Suppressor macrophage treated with lipopolysaccharide for 4 hours (primary cell): ENCODE measurements at regions not wholly inside any gene's neighbourhood (a gene's known extent, or its start where the extent isn't known, plus 50 kb on each side); places are given as distances from the start of the nearest gene placed in this dataset.
"Not testable (repeated sequence)": the region's sequence is repeated elsewhere in the genome, so short reads cannot be mapped to it uniquely, and the experiment has no call there.

ENCODE experiments used
- DNase-seq: peaks from one replicate; pipeline ENCODE4 v3.0.0-alpha.2; 2020

GRCh38 chr12:131192951-131193350 lies 239.2 kb downstream of the ADGRD1 start:
- no peak for DNase-seq

DNA sequence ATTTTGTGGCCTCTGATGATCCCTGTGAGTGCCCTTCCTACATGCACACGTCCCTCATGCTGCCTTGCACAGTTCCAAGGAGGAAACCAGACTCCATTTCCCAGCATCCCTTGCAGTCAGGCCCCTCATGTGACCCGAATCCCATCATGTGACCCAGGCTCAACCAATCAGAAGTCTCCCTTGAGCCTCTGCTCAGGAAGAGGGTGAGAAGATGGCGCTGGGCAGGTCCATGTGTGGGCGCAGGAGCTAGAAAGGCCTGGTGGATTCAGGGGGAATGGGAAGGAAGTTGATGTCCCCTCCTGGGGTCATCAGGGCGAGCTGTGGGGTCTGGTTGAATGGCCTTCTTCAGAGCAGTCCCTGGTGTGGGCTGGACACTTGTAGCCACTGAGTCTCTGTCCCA lies 240.5 kb downstream of the ADGRD1 start:
- DNase-seq = no peak

DNA sequence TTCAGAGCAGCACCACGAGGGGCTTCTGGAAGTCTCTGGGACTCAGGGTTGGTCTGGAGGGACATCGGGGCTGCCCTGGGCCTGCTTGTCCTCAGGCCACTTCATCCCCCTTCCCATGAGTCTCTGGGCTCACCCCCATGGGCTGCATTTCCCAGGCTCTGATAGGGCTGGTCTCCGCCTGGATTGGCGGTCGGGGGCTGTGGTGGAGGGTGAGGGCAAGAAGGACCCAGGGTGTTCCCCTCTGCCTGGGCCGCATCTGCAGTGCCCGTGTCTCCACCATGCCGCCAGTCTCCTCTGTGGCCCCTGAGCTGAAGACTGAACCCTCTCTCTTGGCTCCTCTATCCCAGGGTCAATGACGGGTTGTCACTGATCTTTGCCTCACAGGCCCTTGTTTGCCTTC lies 242.1 kb downstream of the ADGRD1 start:
- no peak for DNase-seq

GRCh38 chr12:131196220-131196619 lies 242.5 kb downstream of the ADGRD1 start:
- no peak for DNase-seq

DNA sequence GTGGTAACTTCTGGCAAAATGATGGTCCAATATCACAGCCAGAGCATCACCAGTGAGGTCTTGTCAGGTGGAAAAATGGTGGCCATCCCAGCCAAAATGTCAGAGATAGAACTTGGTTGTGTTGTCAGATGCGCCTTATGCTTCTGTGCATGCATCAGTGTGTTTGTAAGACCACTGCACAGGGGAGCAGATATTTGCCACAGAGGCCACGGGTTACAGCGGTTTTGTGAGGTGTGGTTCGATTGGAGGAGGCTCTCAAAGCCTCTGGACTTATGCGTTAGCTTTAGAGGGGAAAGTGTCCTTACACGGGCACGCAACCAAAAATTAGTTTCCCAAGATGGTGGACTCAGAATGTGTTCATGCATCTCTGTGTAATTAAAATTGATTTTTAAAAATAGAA lies 243.8 kb downstream of the ADGRD1 start:
- no peak for DNase-seq

GRCh38 chr12:131199221-131199620 lies 245.5 kb downstream of the ADGRD1 start:
- DNase-seq = no peak

GRCh38 chr12:131201912-131202311 lies 248.2 kb downstream of the ADGRD1 start:
- not testable (repeated sequence) for DNase-seq

GRCh38 chr12:131202592-131203378 lies 249.1 kb downstream of the ADGRD1 start:
- DNase-seq = no peak

- no peak for DNase-seq
Observed at GRCh38 chr12:131203666-131204415, 250.1 kb downstream of the ADGRD1 start.

- DNase-seq = no peak
Observed at GRCh38 chr12:131204416-131205274, 250.9 kb downstream of the ADGRD1 start.

DNA sequence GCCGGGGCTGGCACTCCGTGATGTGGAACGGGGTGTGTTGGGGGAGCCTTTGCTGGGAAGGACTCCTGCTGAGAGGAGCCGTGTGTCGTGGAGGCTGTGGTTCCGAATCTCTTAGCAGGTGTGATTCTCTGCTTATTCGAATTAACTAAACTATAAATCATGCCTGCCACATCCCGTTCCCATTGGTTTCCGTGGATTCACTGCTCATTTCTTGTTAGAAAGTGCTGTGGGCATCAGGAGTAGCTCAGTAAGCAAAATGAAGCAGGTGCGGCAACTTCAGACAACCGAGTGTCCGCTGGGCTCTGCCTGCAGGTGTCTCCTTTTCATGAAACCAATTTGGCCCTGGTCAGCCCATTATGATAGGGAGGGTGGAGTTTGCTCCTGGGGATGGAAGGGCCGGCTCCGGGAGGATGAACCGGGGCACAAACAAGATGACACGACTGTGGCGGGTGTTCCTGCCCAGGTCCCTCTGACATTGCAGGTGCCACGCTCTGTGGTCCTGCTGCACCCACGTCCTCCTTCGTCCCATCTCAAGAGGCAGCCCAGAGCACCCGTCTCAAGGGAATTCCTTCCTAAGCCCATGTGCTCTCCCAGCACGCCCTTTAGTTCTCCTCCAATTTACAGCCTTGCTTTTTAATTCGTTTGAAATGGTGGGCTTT lies 251.7 kb downstream of the ADGRD1 start:
- DNase-seq = not testable (repeated sequence)

GRCh38 chr12:131206630-131207299 lies 253.1 kb downstream of the ADGRD1 start:
- DNase-seq = not testable (repeated sequence)

GRCh38 chr12:131207300-131207660 lies 253.6 kb downstream of the ADGRD1 start:
- not testable (repeated sequence) for DNase-seq

GRCh38 chr12:131207841-131208240 lies 254.1 kb downstream of the ADGRD1 start:
- DNase-seq = not testable (repeated sequence)

DNA sequence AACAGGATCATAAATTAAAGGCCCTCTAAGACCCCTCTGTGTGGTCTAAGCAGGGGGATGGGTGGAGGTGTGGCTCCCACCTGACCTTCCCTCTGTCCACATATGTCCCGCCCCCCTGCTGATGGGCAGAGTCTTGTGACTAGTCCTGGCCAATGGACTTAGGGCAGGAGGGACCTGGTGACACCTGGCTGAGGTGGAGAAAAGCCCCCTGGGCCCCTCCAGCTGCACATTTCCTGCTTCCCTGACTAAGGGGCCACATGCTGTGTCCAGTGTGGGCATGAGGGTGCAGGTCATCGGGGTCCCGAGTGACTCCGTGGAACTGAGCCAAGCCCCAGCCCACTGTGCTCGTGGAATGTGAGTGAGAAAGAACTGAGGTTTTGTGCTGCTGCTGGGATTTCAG lies 254.7 kb downstream of the ADGRD1 start:
- no peak for DNase-seq

- no peak for DNase-seq
Observed at GRCh38 chr12:131209082-131210070, 255.7 kb downstream of the ADGRD1 start.

DNA sequence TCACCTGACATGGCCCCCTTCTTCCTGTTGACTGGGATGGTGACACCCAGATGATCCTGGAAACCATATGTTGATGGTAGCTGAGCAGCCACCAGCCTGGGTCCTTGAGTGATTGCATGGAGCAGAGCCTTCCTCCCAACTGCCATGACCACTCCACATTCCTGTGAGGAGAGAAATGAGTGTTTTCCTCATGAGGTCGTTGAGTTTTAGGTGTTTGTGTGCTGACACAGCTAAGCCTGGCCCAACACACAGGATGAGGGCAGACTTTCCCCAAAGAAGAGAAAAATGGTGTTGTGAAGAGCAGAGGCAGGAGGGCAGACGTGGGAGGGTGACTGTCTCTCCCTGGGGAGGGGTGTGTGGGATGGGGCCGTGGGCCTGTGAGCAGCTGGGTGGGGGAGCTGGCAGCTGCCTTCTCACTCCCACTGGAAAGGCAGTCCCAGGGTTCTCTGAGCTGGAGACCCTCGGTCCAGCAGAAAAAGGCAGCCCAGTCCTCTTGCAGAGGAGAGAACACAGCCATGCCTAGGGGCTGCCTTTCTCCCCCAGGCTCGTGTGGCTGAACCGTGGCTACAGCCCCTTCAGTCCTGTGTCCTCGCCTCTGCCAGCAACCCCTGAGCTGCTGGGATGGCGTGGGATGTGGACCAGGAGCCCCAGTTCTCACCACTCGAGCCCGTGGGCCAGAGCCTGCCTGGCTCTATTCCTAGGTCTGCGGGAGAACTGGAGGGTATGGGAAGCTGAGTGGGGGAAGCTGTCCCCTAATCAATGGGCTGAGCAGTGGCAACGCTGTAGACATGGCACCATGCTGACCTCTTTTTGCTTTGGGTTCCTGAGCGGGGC lies 257.0 kb downstream of the ADGRD1 start:
- DNase-seq = no peak

DNA sequence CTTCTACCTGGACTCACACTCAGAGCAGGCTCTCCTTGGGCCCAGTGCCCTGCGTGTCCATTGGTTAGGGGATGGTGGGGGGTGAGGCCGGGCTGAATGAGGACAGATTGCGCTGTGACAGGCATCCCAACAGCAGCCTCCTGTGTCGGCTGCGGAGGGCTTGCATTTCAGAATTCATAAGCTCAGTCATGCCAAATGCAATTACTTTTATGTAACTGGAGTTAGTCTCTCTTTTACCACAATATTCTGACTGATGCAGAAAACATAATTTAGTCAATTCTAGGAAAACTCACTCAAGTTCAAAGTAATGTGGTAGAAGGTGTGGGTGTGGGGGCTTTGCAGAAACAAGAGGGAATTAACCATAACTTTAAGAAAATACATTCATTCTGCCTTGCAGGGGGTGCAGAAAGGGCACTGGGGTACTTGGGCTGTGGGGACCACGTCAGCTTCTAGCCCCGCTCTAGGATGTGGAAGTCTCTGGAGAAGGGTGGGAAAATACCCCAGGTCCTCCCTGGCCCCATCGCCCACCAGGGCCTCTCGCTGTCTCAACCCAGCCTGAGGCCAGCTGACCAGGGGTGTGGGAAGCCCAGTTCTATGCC lies 257.7 kb downstream of the ADGRD1 start:
- DNase-seq = no peak

DNA sequence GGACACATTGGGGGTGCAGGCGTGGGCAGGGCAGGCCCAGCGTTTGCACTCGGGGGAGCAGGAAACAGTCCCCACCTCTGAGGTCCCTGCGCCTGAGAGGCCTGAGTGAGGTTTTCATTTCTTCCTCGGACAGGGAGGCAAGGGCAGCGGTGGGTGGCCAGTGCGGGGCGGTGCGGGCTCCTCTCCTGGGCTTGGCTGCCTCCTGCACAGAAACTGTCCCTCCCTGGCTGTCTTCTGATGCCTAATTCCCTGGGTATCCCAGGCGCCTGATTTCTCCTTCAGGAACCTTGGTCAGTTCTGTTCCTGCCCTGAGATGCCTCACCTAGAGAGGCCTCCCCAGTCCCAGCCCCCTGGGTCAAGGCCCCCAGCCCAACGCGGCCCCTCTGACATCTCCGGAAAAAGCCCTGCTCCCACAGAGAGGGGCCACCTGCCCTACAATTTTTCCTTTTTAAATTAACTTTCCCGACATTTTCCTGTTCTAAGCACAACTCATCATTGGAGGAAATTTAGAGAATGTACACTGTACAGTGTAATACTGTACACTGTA lies 260.3 kb downstream of the ADGRD1 start:
- no peak for DNase-seq
